NK-92 (cell line): ENCODE measurements at regions not wholly inside any gene's neighbourhood (a gene's known extent, or its start where the extent isn't known, plus 50 kb on each side); places are given as distances from the start of the nearest gene placed in this dataset.

Experiments used
- DNase-seq: peaks from one replicate; lab custom pipeline; 2025; ENCODE audit not compliant: unreplicated experiment; lab: John Stamatoyannopoulos, UW

DNA sequence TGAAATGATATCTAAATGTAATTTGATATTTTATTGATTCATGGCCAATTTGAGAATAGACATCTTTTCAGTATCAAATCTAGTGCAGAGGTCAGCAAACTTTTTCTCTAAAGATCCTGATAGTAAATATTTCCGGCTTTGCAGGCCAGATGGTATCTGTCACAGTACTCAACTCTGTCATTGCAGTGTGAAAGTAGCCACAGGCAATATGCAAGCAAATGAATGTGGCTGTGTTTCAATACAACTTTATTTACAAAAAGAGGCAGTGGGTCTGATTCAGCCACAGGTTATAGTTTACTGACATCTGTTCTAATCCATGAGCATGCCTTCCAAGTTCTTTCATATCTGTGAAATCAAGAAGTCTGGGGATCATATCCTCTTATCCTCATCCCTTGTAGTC lies 221.2 kb downstream of the PRDM2 start:
- DNase-seq = no peak

DNA sequence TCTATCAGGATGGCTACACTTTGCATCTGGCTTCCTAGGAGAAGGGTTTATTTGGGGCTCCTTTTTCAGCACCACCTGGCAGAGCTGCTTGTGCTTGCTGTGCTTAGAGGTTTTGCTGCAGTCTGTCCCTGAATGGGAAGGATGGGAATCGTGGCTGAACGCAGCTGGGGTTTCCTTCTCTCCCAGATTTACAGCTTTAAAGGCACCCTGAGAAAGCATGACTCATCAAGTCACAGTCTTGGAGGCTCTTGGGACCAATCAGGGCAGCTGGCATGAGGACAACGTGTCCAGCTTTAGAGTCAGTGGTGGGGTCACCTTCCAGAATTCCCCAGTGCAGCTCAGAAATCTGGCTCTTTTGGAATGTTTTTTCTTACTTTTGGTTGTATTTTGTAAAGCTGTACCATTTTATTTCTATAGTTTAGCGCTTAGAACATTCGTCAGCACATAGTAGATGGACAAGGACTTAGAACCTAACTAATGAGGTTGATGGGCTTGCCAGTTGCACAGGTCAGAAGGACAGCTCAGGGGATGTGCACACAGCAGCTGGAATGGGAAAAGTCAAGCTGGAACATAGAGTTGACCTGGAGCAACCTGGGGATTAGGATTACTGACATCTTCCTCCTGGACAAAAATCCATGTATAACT lies 222.6 kb downstream of the PRDM2 start:
- no peak for DNase-seq

DNA sequence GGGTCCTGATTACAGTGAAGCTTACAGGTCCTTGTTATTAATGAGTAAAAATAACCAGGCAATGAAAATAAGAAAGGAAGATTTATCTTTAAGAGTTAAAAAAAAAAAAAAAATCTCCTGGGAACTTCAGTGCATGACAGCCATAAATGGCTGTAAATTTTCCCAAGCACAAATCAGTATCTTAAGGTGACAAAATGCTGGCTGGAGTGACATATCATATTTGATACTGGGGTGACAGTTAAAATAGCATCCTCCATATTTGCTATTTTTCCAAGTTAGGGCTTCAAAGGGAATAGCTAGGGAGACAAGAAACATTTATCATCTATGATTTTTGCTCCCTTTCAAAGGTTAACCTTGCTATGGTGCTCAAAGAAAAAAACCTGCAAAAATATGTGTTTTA lies 226.6 kb downstream of the PRDM2 start:
- DNase-seq = no peak

DNA sequence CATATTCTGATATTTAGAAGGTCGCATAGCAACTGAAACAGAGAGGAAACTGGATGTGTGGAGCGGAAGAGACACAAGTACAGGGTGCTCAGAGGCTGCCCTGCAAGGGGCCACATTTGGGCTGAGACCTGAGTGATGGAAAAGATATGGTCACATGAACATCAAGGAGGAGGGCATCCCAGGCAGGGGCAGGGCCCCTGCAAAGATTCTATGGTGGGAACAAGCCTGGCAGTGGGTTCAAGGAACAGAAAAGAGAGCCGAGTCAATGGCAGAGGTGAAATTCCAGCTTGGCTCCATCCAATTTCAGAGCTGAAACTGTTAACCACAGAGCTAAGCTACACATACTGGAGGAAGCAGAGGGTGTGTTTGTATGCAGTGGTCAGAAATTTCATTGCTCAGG lies 227.7 kb downstream of the PRDM2 start:
- DNase-seq = no peak

DNA sequence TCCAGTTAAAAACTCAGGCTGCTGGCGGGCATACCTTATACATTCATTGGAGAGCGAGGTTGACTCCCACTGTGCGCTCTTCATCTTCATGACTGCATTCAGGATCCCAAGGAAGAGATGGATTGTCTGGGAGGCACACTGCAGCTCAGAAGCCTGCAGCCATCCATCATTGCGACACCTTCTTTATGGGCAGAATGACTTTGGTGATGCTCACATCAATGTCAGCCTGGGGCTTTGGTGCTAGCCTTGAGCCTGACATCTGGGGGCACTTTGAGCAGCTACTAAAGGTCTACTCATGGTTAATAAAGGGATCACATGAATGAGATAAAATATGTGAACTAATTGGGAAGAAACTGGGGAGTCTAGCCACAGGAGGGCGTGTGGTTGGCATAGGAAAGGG lies 229.3 kb downstream of the PRDM2 start:
- no peak for DNase-seq

DNA sequence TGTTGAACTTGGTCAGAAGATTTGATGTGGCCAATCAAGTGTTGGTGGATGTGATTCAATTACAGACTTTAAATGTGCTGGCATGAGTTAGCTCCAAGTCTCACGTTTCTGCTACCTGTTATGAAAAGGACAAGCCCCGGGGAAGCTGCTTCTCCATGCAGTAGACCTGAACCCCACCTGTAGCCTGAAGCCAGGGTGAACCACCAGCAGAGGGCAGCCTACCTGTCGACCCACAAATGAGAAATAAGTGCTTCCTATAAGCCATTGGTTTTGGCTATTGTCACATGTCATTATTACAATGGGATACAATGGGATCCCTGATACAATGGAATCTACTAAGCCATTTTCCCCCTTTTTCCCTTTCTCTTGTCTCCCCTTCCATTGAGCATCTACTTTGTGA lies 230.2 kb downstream of the PRDM2 start:
- DNase-seq = no peak

DNA sequence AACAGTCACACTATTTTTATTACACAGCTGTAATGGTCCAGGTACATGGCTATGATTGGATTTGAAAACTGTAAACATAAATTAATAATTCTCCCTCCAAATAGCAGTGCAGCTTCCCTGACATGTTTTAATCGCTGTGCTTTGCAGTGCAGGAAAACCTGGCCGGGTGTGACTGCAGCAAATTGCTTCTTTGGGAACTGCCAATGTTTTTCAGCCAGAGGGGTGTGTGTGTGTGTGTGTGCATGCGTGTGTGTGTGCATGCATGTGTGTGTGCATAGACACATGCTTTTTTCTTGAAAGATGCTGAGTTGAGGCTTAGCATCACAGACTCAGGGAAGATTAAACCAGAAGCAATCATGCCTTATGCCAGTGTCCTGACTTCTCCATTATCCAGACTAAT lies 231.2 kb downstream of the PRDM2 start:
- no peak for DNase-seq

DNA sequence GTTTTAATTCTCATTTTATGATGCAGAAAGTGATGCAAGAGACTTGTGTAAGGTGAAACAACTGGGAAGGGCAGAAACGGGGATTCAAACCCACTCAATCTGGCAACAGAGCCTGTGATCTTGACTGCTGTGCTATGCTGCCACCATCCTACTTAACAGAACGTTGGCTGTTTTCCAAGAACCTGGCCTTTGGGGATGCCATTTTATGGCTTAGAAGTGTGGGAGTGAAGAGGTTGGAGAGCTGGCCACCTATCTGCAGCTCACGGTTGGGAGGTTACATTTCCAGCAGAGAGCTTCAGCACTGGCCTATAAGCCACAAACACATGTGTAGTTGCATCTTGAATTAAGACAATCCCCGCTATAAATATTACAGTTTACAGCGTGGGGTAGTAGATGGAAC lies 235.3 kb downstream of the PRDM2 start:
- DNase-seq = no peak

DNA sequence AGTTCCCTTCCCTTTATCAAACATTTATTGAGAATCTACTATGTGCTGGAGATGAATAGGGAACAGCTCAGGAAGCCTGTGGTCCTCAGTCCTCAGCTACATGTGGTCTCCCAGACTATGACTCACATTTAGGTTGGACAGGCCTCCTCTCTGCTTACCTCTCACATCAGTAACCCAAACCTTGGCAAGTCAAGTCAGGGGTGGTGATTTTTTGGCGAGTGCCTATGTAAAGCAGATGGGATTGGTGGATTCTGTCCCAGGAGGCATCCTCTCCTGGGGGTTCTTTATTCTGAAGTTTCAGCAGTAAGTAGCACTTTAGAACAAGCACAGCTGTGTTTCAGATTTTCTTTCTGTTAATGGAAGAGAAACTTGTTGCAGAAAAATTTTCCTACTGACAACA lies 241.3 kb downstream of the PRDM2 start:
- DNase-seq = no peak

DNA sequence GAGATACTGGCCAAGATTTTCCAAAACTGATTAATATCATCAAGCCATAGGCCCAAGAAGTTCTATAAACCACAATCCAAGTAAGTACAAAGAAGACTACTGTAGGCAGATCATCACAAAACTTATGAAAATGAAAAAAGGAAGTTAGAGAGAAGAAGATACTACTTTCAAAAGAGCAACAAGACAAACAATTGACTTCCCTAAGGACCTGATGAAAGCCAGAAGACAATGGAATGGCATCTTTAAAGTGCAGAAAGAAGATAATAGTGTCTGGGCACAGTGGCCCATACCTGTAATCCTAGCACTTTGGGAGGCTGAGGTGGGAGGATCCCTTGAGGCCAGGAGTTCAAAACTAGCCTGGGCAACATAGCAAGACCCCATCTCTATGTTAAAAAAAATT lies 243.1 kb downstream of the PRDM2 start:
- DNase-seq = no peak

DNA sequence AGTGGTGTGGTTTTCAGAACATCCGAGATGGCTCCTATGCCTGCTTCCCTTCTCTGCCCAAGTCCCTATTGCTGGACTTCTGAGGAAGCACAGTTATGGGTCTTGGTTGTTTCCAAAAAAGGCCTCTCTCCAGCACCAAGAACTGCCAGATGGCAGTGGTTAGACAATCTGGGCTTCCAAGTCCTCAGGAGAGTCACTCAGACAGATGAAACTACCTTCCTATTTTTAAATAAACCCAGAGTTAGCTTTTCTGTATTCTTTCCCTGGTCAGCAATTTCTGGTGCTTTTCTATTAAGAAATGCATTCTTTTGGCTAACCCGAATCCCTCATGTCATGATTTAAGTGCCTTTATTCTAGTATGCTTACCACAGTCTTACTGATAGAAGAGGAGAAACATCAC lies 245.9 kb downstream of the PRDM2 start:
- DNase-seq = no peak

DNA sequence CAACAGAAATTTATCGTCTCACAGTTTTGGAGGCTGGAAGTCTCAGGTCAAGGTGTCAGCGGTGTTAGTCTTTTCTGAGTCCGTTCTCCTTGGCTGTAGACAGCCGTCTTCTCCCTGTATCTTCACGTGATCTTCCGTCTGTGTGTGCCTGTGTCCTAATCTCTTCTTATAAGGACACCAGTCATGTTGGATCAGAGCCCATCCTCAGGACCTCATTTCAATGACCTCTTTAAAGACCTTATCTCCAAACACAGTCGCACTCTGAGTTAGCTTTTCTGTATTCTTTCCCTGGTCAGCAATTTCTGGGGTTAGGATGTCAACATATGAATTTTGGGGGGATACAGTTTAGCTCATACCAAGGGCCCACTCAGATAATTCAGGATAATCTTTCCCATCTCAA lies 247.7 kb downstream of the PRDM2 start:
- DNase-seq = no peak

DNA sequence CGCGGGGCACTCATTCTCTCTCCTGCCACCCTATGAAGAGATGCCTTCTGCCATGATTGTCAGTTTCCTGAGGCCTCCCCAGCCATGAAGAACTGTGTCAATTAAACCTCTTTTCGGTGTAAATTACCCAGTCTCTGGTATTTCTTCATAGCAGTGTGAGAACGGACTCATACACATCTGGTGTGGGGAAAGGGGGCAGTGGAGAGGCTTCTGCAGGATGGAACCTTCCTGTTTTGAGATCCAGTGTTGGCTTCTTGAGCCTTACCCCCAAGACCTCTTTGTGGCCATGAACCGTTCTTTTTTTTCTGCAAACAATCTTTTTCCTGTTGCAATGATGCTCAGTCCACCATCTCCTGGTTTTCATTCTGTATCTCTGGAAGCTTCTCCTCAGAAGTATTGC lies 248.4 kb downstream of the PRDM2 start:
- no peak for DNase-seq

DNA sequence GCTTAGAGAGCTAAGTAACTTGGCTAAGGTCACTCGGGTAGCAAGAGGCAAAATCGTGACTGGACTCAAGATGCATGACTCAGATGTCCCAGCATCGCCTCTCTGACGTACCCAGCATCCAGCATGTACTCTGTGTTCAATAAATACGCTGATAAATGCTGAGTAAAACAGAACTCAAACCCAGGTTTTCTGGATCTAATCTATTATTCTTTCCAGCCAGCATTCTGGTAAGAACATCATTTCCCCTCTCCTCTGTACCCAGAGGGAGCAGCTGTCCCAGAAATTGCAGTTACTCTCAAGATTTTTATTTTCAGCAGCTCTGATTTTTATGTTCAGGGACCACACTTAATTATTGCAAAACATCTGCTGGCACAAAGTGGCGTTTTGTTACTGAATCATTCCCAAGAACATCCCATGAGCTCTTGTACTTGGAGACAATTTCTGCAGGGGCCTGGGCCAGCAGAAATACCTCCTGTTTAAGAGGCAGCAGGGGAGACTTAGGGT lies 249.0 kb downstream of the PRDM2 start:
- DNase-seq = no peak

DNA sequence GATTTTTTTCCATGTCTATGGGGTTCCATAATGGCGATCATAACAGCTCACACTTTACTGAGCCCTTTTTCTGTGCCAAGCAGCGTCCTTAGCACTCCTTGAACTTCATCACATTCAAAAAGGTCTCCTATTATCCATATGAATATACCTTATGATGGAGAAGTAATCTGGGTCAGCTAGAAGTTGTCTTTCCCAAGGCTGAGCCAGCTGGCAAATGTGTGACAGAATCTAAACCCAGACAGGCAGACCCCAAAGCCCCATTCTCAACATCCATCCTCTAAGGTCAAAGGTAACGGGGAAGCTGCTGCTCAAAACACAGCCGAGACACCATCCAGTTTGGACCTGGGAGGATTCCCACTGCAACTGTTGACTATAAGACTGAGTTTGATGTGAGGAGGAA lies 249.6 kb downstream of the PRDM2 start:
- DNase-seq = no peak

DNA sequence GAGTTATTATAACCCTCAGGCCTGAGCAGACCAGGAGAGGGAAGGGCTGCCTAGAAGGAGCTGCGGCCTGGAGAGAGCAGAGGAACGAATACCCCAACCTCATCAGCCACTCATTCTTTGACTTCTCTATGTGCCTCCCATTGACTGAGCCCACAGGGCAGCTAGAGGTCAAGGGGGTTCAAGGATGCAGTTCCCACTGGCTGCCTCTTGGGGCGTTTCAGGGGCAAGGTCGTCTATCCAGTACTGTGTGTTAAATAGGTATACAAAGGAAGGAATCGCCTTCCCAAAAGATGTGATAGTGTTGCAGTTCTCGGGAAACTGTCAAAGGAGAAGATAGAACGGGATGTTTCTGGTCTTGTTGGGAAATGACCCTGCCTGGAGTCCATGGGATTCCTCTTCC lies 250.6 kb downstream of the PRDM2 start:
- no peak for DNase-seq

DNA sequence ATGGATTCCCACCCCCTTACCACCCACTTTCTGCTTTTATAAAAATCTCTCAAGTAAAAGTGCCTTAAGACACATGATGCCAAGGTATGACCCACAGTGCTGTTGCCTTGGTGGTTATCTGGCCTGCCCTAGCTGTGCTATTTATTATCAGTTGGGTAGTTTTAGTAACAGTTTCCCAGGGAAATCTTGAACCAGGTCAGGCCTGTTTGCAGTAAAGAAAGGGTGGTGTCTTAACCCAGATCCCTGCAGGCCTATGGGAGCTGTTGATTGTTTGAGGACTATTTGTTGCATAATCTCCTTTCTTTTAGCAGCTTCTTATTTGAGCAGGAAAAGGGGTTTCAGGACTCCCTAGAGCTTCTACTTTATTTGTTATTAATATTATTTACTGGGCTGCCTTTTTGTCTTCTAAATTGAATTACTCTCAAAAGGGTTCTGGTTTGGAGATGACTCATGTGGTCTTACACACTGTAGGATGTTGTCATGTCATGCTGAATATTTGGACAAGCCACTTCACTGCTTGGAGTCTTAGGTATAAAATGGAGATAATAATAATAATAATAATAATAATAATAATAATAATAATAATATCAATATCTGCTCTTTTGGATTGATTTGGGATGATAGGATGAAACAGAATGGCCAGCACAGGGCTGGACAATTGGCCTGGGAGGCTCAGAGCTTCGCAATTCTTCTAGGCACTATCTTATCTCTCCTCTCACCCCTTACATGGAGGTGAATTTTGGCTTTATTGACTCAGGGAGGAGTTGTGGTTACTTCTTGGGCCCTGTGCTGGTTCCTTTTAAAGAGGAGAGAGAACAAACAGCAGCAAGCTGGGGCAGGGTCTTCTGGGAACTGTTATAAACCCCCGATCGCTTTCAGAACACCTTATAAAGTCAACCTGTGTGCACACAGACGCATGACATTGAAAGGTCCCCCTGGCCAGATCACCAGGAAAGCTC lies 252.1 kb downstream of the PRDM2 start:
- DNase-seq = no peak

DNA sequence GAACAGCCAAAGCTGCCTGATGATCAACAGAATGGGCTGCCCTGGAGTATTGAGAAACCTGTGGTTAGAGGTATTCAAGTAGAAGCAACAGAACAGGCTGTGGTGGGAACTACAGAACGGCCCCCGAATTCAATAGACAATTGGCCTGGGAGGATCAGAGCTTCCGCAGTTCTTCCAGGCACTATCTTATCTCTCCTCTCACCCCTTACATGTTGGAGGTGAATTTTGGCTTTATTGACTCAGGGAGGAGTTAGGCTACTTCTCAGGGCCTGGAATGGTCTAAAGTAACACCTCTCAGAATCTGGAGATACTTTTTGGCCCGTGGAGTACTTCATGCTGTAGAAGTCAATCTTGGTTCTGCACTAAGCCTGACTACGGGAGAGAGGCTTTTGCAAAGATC lies 253.0 kb downstream of the PRDM2 start:
- no peak for DNase-seq

DNA sequence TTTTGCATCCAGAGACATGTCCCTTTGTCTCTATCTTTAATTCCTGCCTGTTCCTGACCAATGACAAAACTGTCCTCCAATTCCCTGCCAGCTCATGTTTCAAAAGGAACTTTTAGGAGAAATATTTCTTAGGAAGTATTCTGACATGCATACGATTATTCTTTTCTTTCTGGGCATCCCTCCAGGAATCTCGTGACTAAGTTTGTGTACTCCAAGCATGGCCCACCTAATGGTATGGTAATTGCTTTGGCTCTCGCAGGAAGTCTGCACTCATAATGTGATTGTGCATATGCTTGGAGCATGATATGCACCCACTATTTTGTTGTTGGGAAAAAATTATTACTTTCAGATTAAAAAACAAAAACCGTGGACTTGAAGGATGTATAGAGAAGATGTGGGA lies 256.4 kb downstream of the PRDM2 start:
- DNase-seq = no peak

DNA sequence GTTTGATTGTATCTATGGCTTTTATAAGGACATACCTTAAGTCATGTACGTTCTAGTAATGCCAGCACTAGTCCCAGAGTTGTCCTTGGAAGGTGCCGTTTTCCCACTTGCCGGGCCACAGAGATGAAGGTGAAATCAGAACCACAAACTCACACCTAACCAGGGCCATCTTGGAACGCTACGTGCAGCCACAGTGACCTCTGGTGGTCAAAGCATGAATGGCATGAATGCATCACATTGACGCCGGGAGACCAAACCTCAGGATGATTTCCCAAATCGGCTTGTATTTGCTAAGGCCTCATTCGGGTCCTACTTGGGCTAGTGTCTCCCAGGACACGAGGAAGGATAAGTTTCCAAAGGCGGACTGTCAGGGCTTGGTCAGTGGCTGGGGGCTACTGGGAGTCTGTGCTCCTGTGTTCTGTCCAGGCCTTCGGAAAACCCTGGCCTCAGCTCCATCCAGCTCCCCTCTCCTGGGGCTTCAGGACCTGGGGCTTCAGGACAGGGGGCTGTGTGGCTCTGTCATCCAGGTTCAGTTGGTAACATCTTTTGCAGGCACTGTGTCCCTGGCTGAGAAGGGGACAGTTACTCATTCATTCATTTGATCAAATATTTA lies 260.5 kb downstream of the PRDM2 start:
- no peak for DNase-seq

DNA sequence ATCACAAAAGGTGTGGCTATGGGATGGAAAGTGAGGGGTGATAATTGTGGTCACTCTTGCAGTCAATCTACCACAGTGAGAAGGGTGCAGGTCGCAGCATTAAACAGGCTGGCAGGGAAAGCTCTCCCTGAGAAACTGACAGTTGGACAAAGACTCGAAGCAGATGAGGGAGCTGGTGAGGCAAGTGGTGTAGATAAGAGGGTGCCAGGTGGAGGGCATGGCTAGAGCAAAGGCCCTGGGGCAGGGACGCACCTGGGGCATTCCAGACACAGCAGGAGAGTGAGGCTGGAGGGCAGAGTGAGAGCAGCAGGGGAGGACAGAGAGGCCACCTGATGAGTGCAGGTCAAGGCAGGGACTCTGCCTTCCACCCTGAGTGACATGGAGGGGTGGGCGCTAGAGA lies 264.8 kb downstream of the PRDM2 start:
- no peak for DNase-seq

DNA sequence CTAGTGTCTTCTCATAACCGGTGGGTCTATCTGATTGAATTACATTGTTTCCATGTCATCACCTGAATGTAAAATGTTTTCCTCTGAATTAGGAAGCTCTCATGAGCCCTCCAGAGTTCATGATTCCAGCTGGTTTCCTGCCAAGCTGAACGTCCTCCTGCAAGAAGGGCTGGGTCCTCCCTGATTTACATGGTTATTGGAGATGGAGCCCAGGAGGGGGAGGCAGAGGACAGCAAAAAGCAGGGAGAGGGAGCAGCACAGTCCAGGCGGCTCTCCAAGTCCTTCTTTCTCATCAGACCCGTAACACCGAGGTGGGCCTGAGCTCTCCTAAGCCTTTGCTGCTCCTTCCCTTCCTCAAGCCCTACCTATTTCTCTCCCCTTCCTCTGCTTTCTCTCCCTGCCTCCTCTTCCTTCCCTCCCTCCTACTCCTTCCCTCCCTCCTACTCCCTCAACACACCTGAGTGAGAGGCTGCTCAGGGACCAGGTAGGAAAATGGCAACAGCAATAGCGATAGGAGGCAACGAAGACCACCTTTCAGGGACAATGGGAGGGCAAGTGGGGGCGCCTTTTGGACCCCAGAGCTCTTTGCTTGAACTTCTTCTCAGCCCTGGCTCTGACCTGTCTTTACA lies 265.9 kb downstream of the PRDM2 start:
- DNase-seq = no peak
